ENCODE measurements at regions not wholly inside any gene's neighbourhood (a gene's known extent, or its start where the extent isn't known, plus 50 kb on each side); places are given as distances from the start of the nearest gene placed in this dataset.
"Not testable (repeated sequence)": the region's sequence is repeated elsewhere in the genome, so short reads cannot be mapped to it uniquely, and the experiment has no call there.

GRCh38 chr2:763766-764525 is 86.7 kb upstream of the TMEM18 start:
- DNase-seq (ENCODE audit: low read depth in 2 of 3, low spot score in 2 of 3), result no peak

GRCh38 chr2:762646-763045 is 85.4 kb upstream of the TMEM18 start:
- no peak for DNase-seq (ENCODE audit: low read depth in 2 of 3, low spot score in 2 of 3)

GRCh38 chr2:761384-761783 is 84.2 kb upstream of the TMEM18 start:
- no peak for DNase-seq (ENCODE audit: low read depth in 2 of 3, low spot score in 2 of 3)

GRCh38 chr2:760001-760400 is 82.8 kb upstream of the TMEM18 start:
- DNase-seq (ENCODE audit: low read depth in 2 of 3, low spot score in 2 of 3), result no peak

GRCh38 chr2:758073-758820 is 81.0 kb upstream of the TMEM18 start:
- DNase-seq (ENCODE audit: low read depth in 2 of 3, low spot score in 2 of 3), result no peak

- DNase-seq (ENCODE audit: low read depth in 2 of 3, low spot score in 2 of 3), result no peak
Measured at GRCh38 chr2:753123-753522, 75.9 kb upstream of the TMEM18 start.

GRCh38 chr2:751474-751873 is 74.3 kb upstream of the TMEM18 start:
- DNase-seq (ENCODE audit: low read depth in 2 of 3, low spot score in 2 of 3), result no peak

GRCh38 chr2:750628-751027 is 73.4 kb upstream of the TMEM18 start:
- no peak for DNase-seq (ENCODE audit: low read depth in 2 of 3, low spot score in 2 of 3)

GRCh38 chr2:747762-748351 is 70.7 kb upstream of the TMEM18 start:
- no peak for DNase-seq (ENCODE audit: low read depth in 2 of 3, low spot score in 2 of 3)

- no peak for DNase-seq (ENCODE audit: low read depth in 2 of 3, low spot score in 2 of 3)
Measured at GRCh38 chr2:746697-747096, 69.5 kb upstream of the TMEM18 start.

GRCh38 chr2:744088-744487 is 66.9 kb upstream of the TMEM18 start:
- DNase-seq (ENCODE audit: low read depth in 2 of 3, low spot score in 2 of 3), result no peak

GRCh38 chr2:742221-742620 is 65.0 kb upstream of the TMEM18 start:
- no peak for DNase-seq (ENCODE audit: low read depth in 2 of 3, low spot score in 2 of 3)

GRCh38 chr2:741195-741496 is 63.9 kb upstream of the TMEM18 start:
- DNase-seq (ENCODE audit: low read depth in 2 of 3, low spot score in 2 of 3), result no peak

- DNase-seq (ENCODE audit: low read depth in 2 of 3, low spot score in 2 of 3), result peak; percentile 12 to 22 (median 16)
Measured at GRCh38 chr2:740322-741194, 63.4 kb upstream of the TMEM18 start.

GRCh38 chr2:739864-740321 is 62.7 kb upstream of the TMEM18 start:
- not testable (repeated sequence) for DNase-seq (ENCODE audit: low read depth in 2 of 3, low spot score in 2 of 3)

- DNase-seq (ENCODE audit: low read depth in 2 of 3, low spot score in 2 of 3), result no peak
Measured at GRCh38 chr2:736939-737338, 59.7 kb upstream of the TMEM18 start.

GRCh38 chr2:735670-736218 is 58.5 kb upstream of the TMEM18 start:
- DNase-seq (ENCODE audit: low read depth in 2 of 3, low spot score in 2 of 3), result no peak

GRCh38 chr2:734496-734895 is 57.3 kb upstream of the TMEM18 start:
- DNase-seq (ENCODE audit: low read depth in 2 of 3, low spot score in 2 of 3), result no peak

GRCh38 chr2:733495-733894 is 56.3 kb upstream of the TMEM18 start:
- DNase-seq (ENCODE audit: low read depth in 2 of 3, low spot score in 2 of 3), result no peak

GRCh38 chr2:733001-733400 is 55.8 kb upstream of the TMEM18 start:
- DNase-seq (ENCODE audit: low read depth in 2 of 3, low spot score in 2 of 3), result no peak

GRCh38 chr2:731711-732110 is 54.5 kb upstream of the TMEM18 start:
- no peak for DNase-seq (ENCODE audit: low read depth in 2 of 3, low spot score in 2 of 3)
